Epithelial cell of esophagus (primary cell): ENCODE measurements at regions not wholly inside any gene's neighbourhood (a gene's known extent, or its start where the extent isn't known, plus 50 kb on each side); places are given as distances from the start of the nearest gene placed in this dataset.
A peak's percentile ranks its signal among the peaks of the same experiment; 100 is the strongest.

Experiments
- DNase-seq: peaks from one replicate; pipeline ENCODE4 v3.0.0; 2010; ENCODE audit warnings: low read depth
- H3K4me3 ChIP-seq: 2 replicates; pipeline ENCODE4 v1.5.1; 2011; ENCODE audit warnings: mild to moderate bottlenecking, low read length, control low read depth
- CTCF ChIP-seq: IDR thresholded peaks from 2 replicates; pipeline ENCODE4 v1.5.1; 2011; ENCODE audit warnings: low read depth, mild to moderate bottlenecking, low read length, control low read depth, inconsistent platforms; ENCODE audit not compliant: insufficient read depth; ENCODE audit errors: missing control alignments

GRCh38 chr3:24650839-24651238, 156.2 kb upstream of the THRB start:
- TF ChIP-seq CTCF: no peak
- DNase-seq: no peak
- no peak overlapping the region for H3K4me3 ChIP-seq

- no peak overlapping the region for H3K4me3 ChIP-seq
- no peak for DNase-seq
These were observed 163.3 kb upstream of the THRB start for GRCh38 chr3:24657870-24658510.

GRCh38 chr3:24661175-24661584, 166.5 kb upstream of the THRB start:
- no peak for DNase-seq
- H3K4me3 ChIP-seq: no peak overlapping the region

More at GRCh38 chr3:24657870-24658510, 163.3 kb upstream of the THRB start:
- TF ChIP-seq CTCF: no peak

GRCh38 chr3:24662449-24663345, 168.0 kb upstream of the THRB start:
- DNase-seq: peak; percentile 51
- TF ChIP-seq CTCF: no peak
- H3K4me3 ChIP-seq: no peak overlapping the region

More at GRCh38 chr3:24661175-24661584, 166.5 kb upstream of the THRB start:
- TF ChIP-seq CTCF: no peak

- TF ChIP-seq CTCF: no peak
- H3K4me3 ChIP-seq: no peak overlapping the region
- DNase-seq: no peak
These were observed 168.8 kb upstream of the THRB start for GRCh38 chr3:24663406-24663805.

- no peak overlapping the region for H3K4me3 ChIP-seq
- no peak for TF ChIP-seq CTCF
- no peak for DNase-seq
These were observed 173.4 kb upstream of the THRB start for GRCh38 chr3:24668039-24668438.
